OCI-LY1 (cell line): ENCODE measurements at regions not wholly inside any gene's neighbourhood (a gene's known extent, or its start where the extent isn't known, plus 50 kb on each side); places are given as distances from the start of the nearest gene placed in this dataset.

Source experiments
- H2AFZ ChIP-seq: fragments of 200-600 bp; sonication (generic), shearing (Covaris generic); 2 replicates; pipeline ENCODE4 v1.6.0; 2014; ENCODE audit warnings: antibody characterized with exemption, mild to moderate bottlenecking, low read length
- H3F3A ChIP-seq: fragments of 200-600 bp; sonication (generic), shearing (Covaris generic); 2 replicates; pipeline ENCODE4 v1.6.0; 2014; ENCODE audit warnings: mild to moderate bottlenecking, antibody characterized with exemption, low read length, moderate library complexity; ENCODE audit not compliant: insufficient read depth
- H3K27ac ChIP-seq: fragments of 200-600 bp; sonication (generic); 2 replicates; pipeline ENCODE4 v1.5.1; 2014; ENCODE audit warnings: low read length, mixed run types, mild to moderate bottlenecking, low read depth; ENCODE audit not compliant: poor library complexity, severe bottlenecking
- H3K27me3 ChIP-seq: fragments of 200-600 bp; sonication (generic); 2 replicates; pipeline ENCODE4 v1.6.0; 2014; ENCODE audit warnings: antibody characterized with exemption, mild to moderate bottlenecking, low read length, moderate library complexity; ENCODE audit not compliant: insufficient read depth
- H3K36me3 ChIP-seq: fragments of 200-600 bp; sonication (generic); 2 replicates; pipeline ENCODE4 v1.6.1; 2014; ENCODE audit warnings: mild to moderate bottlenecking, antibody characterized with exemption, low read length, moderate library complexity, mixed read lengths; ENCODE audit not compliant: insufficient read depth
- H3K4me1 ChIP-seq: fragments of 200-600 bp; sonication (generic); 2 replicates; pipeline ENCODE4 v1.5.1; 2014; ENCODE audit warnings: mild to moderate bottlenecking, low read length, moderate library complexity; ENCODE audit not compliant: insufficient read depth, severe bottlenecking
- H3K4me2 ChIP-seq: fragments of 200-600 bp; sonication (generic), shearing (Covaris generic); 2 replicates; pipeline ENCODE4 v1.6.1; 2014; ENCODE audit warnings: low read length
- H3K4me3 ChIP-seq: fragments of 200-600 bp; sonication (generic); 2 replicates; pipeline ENCODE4 v1.5.1; 2014; ENCODE audit warnings: low read length, low read depth, mild to moderate bottlenecking, mixed read lengths; ENCODE audit not compliant: poor library complexity, severe bottlenecking
- H3K79me2 ChIP-seq: fragments of 200-600 bp; shearing (Covaris generic); 2 replicates; pipeline ENCODE4 v1.6.1; 2016; ENCODE audit warnings: mixed run types, low read length, mixed read lengths; ENCODE audit not compliant: insufficient read depth
- H3K9ac ChIP-seq: fragments of 200-600 bp; sonication (generic), shearing (Covaris generic); 2 replicates; pipeline ENCODE4 v1.6.1; 2014; ENCODE audit warnings: mild to moderate bottlenecking, low read length, mixed read lengths
- H3K9me2 ChIP-seq: fragments of 200-600 bp; sonication (generic), shearing (Covaris generic); 2 replicates; pipeline ENCODE4 v1.6.1; 2014; ENCODE audit warnings: low read depth, mild to moderate bottlenecking, low read length, mixed read lengths
- H3K9me3 ChIP-seq: fragments of 200-600 bp; shearing (Covaris generic); 2 replicates; pipeline ENCODE4 v1.6.1; 2014; ENCODE audit warnings: low read length, mixed read lengths
- H4K20me1 ChIP-seq: fragments of 200-600 bp; sonication (generic), shearing (Covaris generic); 2 replicates; pipeline ENCODE4 v1.6.0; 2016; ENCODE audit warnings: mild to moderate bottlenecking, low read length; ENCODE audit not compliant: insufficient read depth
- EZH2 ChIP-seq: fragments of 200-600 bp; sonication (generic), shearing (Covaris generic); IDR thresholded peaks from 2 replicates; pipeline ENCODE4 v1.8.0; 2017; ENCODE audit warnings: borderline replicate concordance, mixed run types, mild to moderate bottlenecking, antibody characterized with exemption, low read length, moderate library complexity, mixed read lengths
- TF ChIP-seq, protein P1 (sequence below): fragments of 200-600 bp; sonication (generic), shearing (Covaris generic); IDR thresholded peaks from 2 replicates; pipeline ENCODE4 v1.5.1; 2017; ENCODE audit warnings: mild to moderate bottlenecking, antibody characterized with exemption, low read length, moderate library complexity, mixed read lengths

DNA sequence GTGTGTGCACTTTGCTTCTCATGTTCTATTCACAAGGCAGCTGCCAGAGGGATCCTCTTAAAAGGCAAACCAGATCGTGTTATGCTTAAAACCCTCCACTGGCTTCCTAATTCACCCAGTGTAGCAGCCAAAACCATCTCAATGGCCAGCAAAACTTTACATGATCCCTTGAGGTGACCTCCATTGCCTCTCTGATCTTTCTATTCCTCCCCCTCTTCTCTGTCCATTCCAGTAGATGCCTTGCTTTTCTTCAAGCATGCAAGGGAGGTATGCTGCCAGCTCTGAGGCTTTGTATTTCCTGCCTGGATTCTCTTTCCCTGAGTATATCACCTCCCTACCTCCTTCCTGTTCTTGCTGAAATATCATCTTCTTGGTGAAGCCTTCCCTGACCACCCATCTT is 93.2 kb upstream of the KCNK2 start:
- Histone ChIP-seq H3F3A (no peaks in the 10 kb centered on the region), H2AFZ (no peak overlapping the region), H3K4me2 (no peak overlapping the region), H3K9me2 (no peaks in the 10 kb centered on the region), H3K9ac (no peak overlapping the region), H3K79me2 (no peaks in the 10 kb centered on the region), H3K27ac (no peak overlapping the region), H3K9me3 (no peaks in the 10 kb centered on the region), H4K20me1 (no peaks in the 10 kb centered on the region), H3K27me3 (no peaks in the 10 kb centered on the region), H3K4me3 (no peak overlapping the region), H3K36me3 (no peaks in the 10 kb centered on the region), H3K4me1 (no peaks in the 10 kb centered on the region)
- TF ChIP-seq, protein P1, sequence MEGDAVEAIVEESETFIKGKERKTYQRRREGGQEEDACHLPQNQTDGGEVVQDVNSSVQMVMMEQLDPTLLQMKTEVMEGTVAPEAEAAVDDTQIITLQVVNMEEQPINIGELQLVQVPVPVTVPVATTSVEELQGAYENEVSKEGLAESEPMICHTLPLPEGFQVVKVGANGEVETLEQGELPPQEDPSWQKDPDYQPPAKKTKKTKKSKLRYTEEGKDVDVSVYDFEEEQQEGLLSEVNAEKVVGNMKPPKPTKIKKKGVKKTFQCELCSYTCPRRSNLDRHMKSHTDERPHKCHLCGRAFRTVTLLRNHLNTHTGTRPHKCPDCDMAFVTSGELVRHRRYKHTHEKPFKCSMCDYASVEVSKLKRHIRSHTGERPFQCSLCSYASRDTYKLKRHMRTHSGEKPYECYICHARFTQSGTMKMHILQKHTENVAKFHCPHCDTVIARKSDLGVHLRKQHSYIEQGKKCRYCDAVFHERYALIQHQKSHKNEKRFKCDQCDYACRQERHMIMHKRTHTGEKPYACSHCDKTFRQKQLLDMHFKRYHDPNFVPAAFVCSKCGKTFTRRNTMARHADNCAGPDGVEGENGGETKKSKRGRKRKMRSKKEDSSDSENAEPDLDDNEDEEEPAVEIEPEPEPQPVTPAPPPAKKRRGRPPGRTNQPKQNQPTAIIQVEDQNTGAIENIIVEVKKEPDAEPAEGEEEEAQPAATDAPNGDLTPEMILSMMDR, result no peak
- no peak for TF ChIP-seq EZH2

DNA sequence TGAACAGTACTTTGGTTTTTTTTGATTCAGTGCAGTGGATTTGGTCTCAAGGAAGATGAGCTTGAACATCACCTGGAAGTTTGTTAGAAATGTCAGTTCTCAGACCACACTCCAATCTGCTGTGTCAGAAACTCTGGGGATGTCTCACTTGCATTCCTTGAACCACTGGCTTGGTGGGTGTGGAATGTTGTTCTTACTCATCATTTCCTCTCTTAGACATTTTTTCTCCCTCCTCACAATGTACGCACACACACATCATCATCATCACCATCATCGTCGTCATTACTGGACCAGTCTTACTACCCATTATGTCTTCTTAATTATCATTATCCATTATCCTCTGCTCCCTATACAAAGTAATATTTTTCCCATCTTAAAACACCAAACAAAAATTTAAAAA is 91.9 kb upstream of the KCNK2 start:
- no peaks in the 10 kb centered on the region for H4K20me1 ChIP-seq
- H3K9me2 ChIP-seq, result no peaks in the 10 kb centered on the region
- no peak overlapping the region for H3K9ac ChIP-seq
- no peak overlapping the region for H2AFZ ChIP-seq
- no peak overlapping the region for H3K4me2 ChIP-seq
- H3K79me2 ChIP-seq, result no peaks in the 10 kb centered on the region
- H3K27ac ChIP-seq, result no peak overlapping the region
- H3K27me3 ChIP-seq, result no peaks in the 10 kb centered on the region
- no peaks in the 10 kb centered on the region for H3K9me3 ChIP-seq
- H3K4me3 ChIP-seq, result no peak overlapping the region
- no peaks in the 10 kb centered on the region for H3K36me3 ChIP-seq
- no peak for TF ChIP-seq EZH2
- TF ChIP-seq, protein P1, result no peak
- no peaks in the 10 kb centered on the region for H3F3A ChIP-seq
- no peaks in the 10 kb centered on the region for H3K4me1 ChIP-seq

DNA sequence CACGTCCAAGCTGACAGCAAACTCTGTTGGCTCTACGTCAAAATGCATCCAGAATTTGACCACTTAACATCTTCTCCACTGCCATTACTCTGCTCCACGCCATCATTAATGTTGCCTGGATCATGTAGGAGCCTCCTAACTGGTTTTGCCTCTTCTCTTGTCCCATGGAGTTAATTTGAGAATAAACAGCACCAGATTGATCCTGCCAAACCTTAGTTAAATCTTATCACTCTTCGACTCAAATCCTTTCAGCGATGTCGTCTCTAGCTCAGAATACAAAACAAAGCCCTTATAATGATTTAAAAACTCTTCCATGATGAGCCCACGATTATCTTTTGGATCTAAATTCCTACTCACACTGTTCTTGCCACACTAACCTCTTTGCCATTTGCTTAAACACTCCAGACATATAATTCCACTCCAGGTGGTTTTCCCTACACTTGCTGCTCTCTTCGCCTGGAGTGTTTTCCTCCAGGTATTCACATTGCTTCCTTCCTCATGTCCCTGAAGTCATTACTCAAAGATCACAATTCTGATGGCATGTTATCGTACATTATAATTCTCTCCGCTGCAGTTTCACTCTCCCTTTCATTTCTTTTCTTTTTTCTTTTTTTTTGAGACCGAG is 90.7 kb upstream of the KCNK2 start:
- TF ChIP-seq, protein P1, result no peak
- TF ChIP-seq EZH2, result no peak
- H3K27ac ChIP-seq, result no peak overlapping the region

More for the DNA sequence above, 90.7 kb upstream of the KCNK2 start:
- no peaks in the 10 kb centered on the region for H3K79me2 ChIP-seq
- no peak overlapping the region for H3K9ac ChIP-seq
- no peak overlapping the region for H3K4me3 ChIP-seq
- H3K9me2 ChIP-seq, result no peaks in the 10 kb centered on the region
- H4K20me1 ChIP-seq, result no peaks in the 10 kb centered on the region
- no peak overlapping the region for H2AFZ ChIP-seq
- H3K36me3 ChIP-seq, result no peaks in the 10 kb centered on the region
- H3K27me3 ChIP-seq, result no peaks in the 10 kb centered on the region
- no peaks in the 10 kb centered on the region for H3K4me1 ChIP-seq
- no peaks in the 10 kb centered on the region for H3F3A ChIP-seq
- no peaks in the 10 kb centered on the region for H3K9me3 ChIP-seq
- no peak overlapping the region for H3K4me2 ChIP-seq
